ENCODE measurements at regions not wholly inside any gene's neighbourhood (a gene's known extent, or its start where the extent isn't known, plus 50 kb on each side); places are given as distances from the start of the nearest gene placed in this dataset.

- no peak for TF ChIP-seq CTCF (IDR thresholded peaks at IDR 0.05)
- TF ChIP-seq POLR2A (IDR thresholded peaks at IDR 0.05), result no peak
- no peak for TF ChIP-seq EP300 (IDR thresholded peaks at IDR 0.05; ENCODE audit: low read depth)
Observed at GRCh38 chr10:4053940-4054339, 268.9 kb upstream of the KLF6 start.
